Gastrocnemius medialis (tissue), 4 donors: ENCODE measurements at regions not wholly inside any gene's neighbourhood (a gene's known extent, or its start where the extent isn't known, plus 50 kb on each side); places are given as distances from the start of the nearest gene placed in this dataset.

Experiments used
- ATAC-seq, 2 donors: fragments of 150-250 bp; one replicate each; pipeline ENCODE4 v1.9.1; 2016
- DNase-seq, 2 donors: peaks; one replicate each; pipeline ENCODE4 v3.0.0-alpha.2; 2019
- H3K27ac ChIP-seq, 4 donors: fragments of 200-600 bp; sonication (generic); 1 replicate in 1 of 4; 2 replicates in 3 of 4; pipeline ENCODE4 v1.5.1; 2016 to 2018; ENCODE audit warnings: mild to moderate bottlenecking in 2 of 4, moderate library complexity in 1 of 4
- H3K27me3 ChIP-seq, 3 donors: fragments of 200-600 bp; sonication (generic) in 2 of 3; 1 replicate in 1 of 3; 2 replicates in 2 of 3; pipeline versions ENCODE4 v1.5.1 to v1.6.0; 2016 to 2019; ENCODE audit warnings: mild to moderate bottlenecking in 1 of 3, moderate library complexity in 1 of 3
- H3K36me3 ChIP-seq, 2 donors: fragments of 200-600 bp; sonication (generic) in 1 of 2; one replicate each; pipeline ENCODE4 v1.5.1; 2017 to 2018
- H3K4me1 ChIP-seq, 2 donors: fragments of 200-600 bp; sonication (generic) in 1 of 2; one replicate each; pipeline ENCODE4 v1.5.1; 2016 to 2017; ENCODE audit warnings: mild to moderate bottlenecking in 2 of 2
- H3K4me3 ChIP-seq, 4 donors: fragments of 200-600 bp; sonication (generic) in 3 of 4; 1 replicate in 1 of 4; 2 replicates in 3 of 4; pipeline ENCODE4 v1.5.1; 2016 to 2019; ENCODE audit warnings: mild to moderate bottlenecking in 2 of 4
- H3K9me3 ChIP-seq, 3 donors: fragments of 200-600 bp; sonication (generic) in 2 of 3; 1 replicate in 1 of 3; 2 replicates in 2 of 3; pipeline ENCODE4 v1.5.1; 2016 to 2019
- POLR2A ChIP-seq, 2 donors: fragments of 450-650 bp; IDR thresholded peaks; one replicate each; pipeline ENCODE4 v1.6.1; 2017; ENCODE audit warnings: antibody characterized with exemption in 2 of 2, mild to moderate bottlenecking in 2 of 2, moderate library complexity in 2 of 2
- in situ Hi-C, 4 donors: fragments of 200-750 bp; cut with MboI; loops; one replicate each; pipeline versions ENCODE4 v1.15.0 to v1.8.0; 2017; ENCODE audit warnings: low sequenced_read_pairs in 4 of 4
- intact Hi-C: fragments of 100-400 bp; cut with DNase I; formaldehyde crosslinking; loops from one replicate; pipeline ENCODE4 v1.15.1; 2023; ENCODE audit warnings: low total_unique reads
- TF ChIP-seq, protein P1 (sequence below), 5 experiments: fragments of 450-650 bp in 3 of 5; fragments of 200-600 bp in 2 of 5; sonication (generic) in 2 of 5; IDR thresholded peaks in 4 of 5; conservative IDR thresholded peaks in 1 of 5; 1 replicate in 4 of 5; 2 replicates in 1 of 5; pipeline ENCODE4 v1.5.1; 2016 to 2019; ENCODE audit warnings: antibody characterized with exemption in 5 of 5, mild to moderate bottlenecking in 3 of 5, moderate library complexity in 3 of 5

DNA sequence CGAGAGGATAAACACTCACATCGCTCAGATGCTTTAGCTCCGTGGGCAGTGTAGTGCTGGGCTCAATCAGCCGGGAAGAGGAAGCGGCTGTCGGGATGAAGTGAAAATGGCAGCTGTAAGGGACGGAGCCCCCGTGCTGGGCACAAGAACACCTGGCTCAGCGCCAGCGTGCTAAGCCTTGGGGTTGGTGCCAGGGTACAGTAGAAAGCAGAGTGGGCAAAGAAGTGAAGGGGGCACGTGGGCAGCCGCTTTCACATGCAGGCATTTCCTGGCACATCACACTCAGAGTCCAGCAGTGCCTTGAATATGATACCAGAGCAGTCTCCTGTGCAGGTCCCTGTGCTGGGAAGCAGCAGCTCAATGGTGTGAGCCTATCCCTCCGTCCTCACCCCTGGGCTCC is 51.1 kb upstream of the FOXF1 start:
- Histone ChIP-seq H3K27me3 (peaks cover 11 to 34% (median 13%) of the 10 kb centered on the region in 3 donors), H3K9me3 (no peaks in the 10 kb centered on the region), H3K36me3 (no peaks in the 10 kb centered on the region), H3K4me1 (no peaks in the 10 kb centered on the region), H3K4me3 (no peak overlapping the region), H3K27ac (no peak overlapping the region)
- TF ChIP-seq, protein P1, sequence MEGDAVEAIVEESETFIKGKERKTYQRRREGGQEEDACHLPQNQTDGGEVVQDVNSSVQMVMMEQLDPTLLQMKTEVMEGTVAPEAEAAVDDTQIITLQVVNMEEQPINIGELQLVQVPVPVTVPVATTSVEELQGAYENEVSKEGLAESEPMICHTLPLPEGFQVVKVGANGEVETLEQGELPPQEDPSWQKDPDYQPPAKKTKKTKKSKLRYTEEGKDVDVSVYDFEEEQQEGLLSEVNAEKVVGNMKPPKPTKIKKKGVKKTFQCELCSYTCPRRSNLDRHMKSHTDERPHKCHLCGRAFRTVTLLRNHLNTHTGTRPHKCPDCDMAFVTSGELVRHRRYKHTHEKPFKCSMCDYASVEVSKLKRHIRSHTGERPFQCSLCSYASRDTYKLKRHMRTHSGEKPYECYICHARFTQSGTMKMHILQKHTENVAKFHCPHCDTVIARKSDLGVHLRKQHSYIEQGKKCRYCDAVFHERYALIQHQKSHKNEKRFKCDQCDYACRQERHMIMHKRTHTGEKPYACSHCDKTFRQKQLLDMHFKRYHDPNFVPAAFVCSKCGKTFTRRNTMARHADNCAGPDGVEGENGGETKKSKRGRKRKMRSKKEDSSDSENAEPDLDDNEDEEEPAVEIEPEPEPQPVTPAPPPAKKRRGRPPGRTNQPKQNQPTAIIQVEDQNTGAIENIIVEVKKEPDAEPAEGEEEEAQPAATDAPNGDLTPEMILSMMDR (IDR thresholded peaks at IDR 0.05 in 4 of 5, conservative IDR thresholded peaks at IDR 0.05 in 1 of 5): no peak
- TF ChIP-seq POLR2A (IDR thresholded peaks at IDR 0.05): no peak
- DNase-seq (no peak), ATAC-seq (no peak)
- in situ Hi-C loops (no loop called here), intact Hi-C loops (no loop called here)
